ENCODE measurements at regions not wholly inside any gene's neighbourhood (a gene's known extent, or its start where the extent isn't known, plus 50 kb on each side); places are given as distances from the start of the nearest gene placed in this dataset.

GRCh38 chr15:53115563-53115962 is 325.4 kb upstream of the ONECUT1 start:
- DNase-seq (ENCODE audit: low read depth): no peak
- H3K4me3 ChIP-seq (replicated peaks; ENCODE audit: low read depth, low read length): no peak overlapping the region
- no peak for TF ChIP-seq CTCF (IDR thresholded peaks at IDR 0.05; ENCODE audit: low read length, missing control alignments)

DNA sequence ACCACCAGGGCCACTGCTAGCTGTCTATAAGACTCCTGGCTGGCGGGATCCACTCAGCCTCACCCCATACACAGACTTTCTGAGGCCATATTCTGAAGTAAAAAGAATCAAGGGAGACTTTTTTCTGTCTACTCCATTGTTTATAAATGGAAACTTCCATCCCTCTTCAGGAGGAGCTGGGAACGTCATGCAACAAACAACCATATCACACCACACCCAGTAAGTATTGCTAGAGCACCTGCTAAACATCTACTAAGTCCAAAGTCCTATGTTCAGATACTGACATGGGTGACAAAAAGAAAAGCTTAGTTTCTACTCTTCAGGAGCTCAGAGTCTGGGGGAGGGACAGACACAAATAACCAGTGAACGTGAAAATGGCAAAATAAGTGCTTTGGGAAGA is 324.8 kb upstream of the ONECUT1 start:
- no peak overlapping the region for H3K4me3 ChIP-seq (replicated peaks; ENCODE audit: low read depth, low read length)
- DNase-seq (ENCODE audit: low read depth): no peak
- no peak for TF ChIP-seq CTCF (IDR thresholded peaks at IDR 0.05; ENCODE audit: low read length, missing control alignments)

- no peak for TF ChIP-seq CTCF (IDR thresholded peaks at IDR 0.05; ENCODE audit: low read length, missing control alignments)
- no peak overlapping the region for H3K4me3 ChIP-seq (replicated peaks; ENCODE audit: low read depth, low read length)
- DNase-seq (ENCODE audit: low read depth): no peak
These were observed 320.9 kb upstream of the ONECUT1 start for GRCh38 chr15:53110999-53111398.

GRCh38 chr15:53108319-53108718 is 318.2 kb upstream of the ONECUT1 start:
- TF ChIP-seq CTCF (IDR thresholded peaks at IDR 0.05; ENCODE audit: low read length, missing control alignments): no peak
- H3K4me3 ChIP-seq (replicated peaks; ENCODE audit: low read depth, low read length): no peak overlapping the region
- no peak for DNase-seq (ENCODE audit: low read depth)

- DNase-seq (ENCODE audit: low read depth): no peak
- TF ChIP-seq CTCF (IDR thresholded peaks at IDR 0.05; ENCODE audit: low read length, missing control alignments): no peak
- no peak overlapping the region for H3K4me3 ChIP-seq (replicated peaks; ENCODE audit: low read depth, low read length)
These were observed 317.7 kb upstream of the ONECUT1 start for GRCh38 chr15:53107855-53108254.

- TF ChIP-seq CTCF (IDR thresholded peaks at IDR 0.05; ENCODE audit: low read length, missing control alignments): no peak
- H3K4me3 ChIP-seq (replicated peaks; ENCODE audit: low read depth, low read length): no peak overlapping the region
- DNase-seq (ENCODE audit: low read depth): no peak
These were observed 316.6 kb upstream of the ONECUT1 start for GRCh38 chr15:53106505-53107286.

DNA sequence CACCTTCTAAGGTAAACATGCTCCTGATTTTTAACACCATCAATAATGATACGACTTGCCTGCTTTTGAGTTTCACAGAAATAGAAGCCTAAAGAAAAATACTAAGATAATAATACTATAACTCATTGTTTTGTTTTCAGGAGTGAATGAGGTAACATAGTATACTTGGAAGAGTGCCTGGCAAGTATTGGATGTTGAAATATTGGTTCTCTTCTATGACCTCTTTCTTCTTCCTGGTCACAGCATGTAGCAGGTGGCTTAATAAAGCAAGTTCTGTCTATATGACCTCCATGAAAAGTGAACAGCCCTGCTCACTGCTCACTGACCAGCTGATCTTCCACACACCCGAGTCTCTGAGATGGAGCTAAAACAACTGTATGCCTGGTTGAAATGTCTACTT is 312.3 kb upstream of the ONECUT1 start:
- H3K4me3 ChIP-seq (replicated peaks; ENCODE audit: low read depth, low read length): no peak overlapping the region
- TF ChIP-seq CTCF (IDR thresholded peaks at IDR 0.05; ENCODE audit: low read length, missing control alignments): no peak
- no peak for DNase-seq (ENCODE audit: low read depth)

All from fibroblast of pulmonary artery (primary cell).